ENCODE measurements at regions not wholly inside any gene's neighbourhood (a gene's known extent, or its start where the extent isn't known, plus 50 kb on each side); places are given as distances from the start of the nearest gene placed in this dataset.

- no peaks in the 10 kb centered on the region for H3K36me3 ChIP-seq
- no peak for DNase-seq
- no peaks in the 10 kb centered on the region for H3K4me1 ChIP-seq
- no peaks in the 10 kb centered on the region for H3K9me3 ChIP-seq
- H3K27me3 ChIP-seq = no peaks in the 10 kb centered on the region
- H3K4me3 ChIP-seq (ENCODE audit: low read depth, low read length) = no peak overlapping the region
- no peak for TF ChIP-seq CTCF (IDR thresholded peaks at IDR 0.05; ENCODE audit: low read depth, low read length)
Observed at GRCh38 chr4:64829749-64830148, 420.5 kb upstream of the TECRL start.

- DNase-seq = no peak
- H3K4me3 ChIP-seq (ENCODE audit: low read depth, low read length) = no peak overlapping the region
- no peaks in the 10 kb centered on the region for H3K36me3 ChIP-seq
- no peaks in the 10 kb centered on the region for H3K9me3 ChIP-seq
- TF ChIP-seq CTCF (IDR thresholded peaks at IDR 0.05; ENCODE audit: low read depth, low read length) = no peak
- no peaks in the 10 kb centered on the region for H3K27me3 ChIP-seq
- H3K4me1 ChIP-seq = no peaks in the 10 kb centered on the region
Observed at GRCh38 chr4:64824591-64824990, 415.3 kb upstream of the TECRL start.

- Histone ChIP-seq H3K9me3 (no peaks in the 10 kb centered on the region), H3K36me3 (no peaks in the 10 kb centered on the region), H3K4me1 (no peaks in the 10 kb centered on the region), H3K27me3 (no peaks in the 10 kb centered on the region), H3K4me3 (ENCODE audit: low read depth, low read length) (no peak overlapping the region)
- no peak for DNase-seq
- no peak for TF ChIP-seq CTCF (IDR thresholded peaks at IDR 0.05; ENCODE audit: low read depth, low read length)
Observed at GRCh38 chr4:64822405-64822804, 413.2 kb upstream of the TECRL start.

DNA sequence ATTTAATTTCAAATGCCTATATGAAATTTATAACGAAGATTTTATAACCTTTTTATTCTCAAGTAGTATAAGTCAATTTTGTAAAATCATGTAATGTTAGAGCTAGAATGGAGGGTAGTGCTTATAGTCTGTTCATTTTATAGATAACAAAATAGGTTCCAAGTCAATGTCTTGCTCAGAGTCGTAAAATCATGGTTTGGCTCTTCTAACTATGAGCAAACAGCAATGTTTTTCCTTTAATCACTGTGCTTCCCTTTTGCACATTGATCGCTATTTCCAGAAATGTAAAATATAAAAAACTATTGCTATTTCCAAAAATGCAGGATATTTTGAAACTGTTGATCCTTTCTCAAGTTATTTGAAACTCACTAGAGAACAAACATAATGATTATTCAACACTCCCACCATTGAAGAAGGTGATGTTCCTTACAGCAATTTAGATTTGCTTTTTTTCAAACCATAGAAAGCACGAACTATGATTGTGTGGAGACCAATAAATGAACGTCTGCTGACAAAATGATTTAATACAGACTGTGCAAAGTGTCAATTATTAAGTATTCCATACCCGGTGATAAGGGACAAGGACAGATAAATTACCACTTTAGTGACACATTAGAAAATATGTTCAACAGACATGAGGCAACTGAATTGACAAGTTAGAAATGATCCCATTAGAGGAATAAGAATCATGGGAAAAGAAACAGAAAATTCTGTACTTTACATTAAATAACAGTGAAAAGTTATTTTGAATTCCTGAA lies 412.1 kb upstream of the TECRL start:
- H3K4me1 ChIP-seq = no peaks in the 10 kb centered on the region

DNA sequence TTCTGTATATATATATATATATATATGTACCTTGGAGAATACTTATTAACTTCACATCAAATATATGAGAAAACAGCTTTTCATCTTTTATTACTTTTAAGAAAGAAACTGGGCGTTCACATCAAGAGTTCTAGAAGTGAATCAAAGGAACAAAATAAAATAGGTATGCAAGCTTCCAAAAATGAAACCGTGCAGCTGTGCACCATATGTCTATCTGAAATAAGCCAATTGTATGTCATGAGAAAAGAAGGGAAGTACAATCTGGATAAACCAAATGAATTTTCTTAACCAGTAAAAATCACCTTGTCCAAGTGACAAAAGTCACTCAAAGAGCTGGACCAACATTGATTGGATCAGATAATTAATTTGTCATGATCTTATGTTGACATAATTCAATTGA lies 405.4 kb upstream of the TECRL start:
- Histone ChIP-seq H3K36me3 (no peaks in the 10 kb centered on the region), H3K9me3 (no peaks in the 10 kb centered on the region), H3K4me1 (no peaks in the 10 kb centered on the region), H3K4me3 (ENCODE audit: low read depth, low read length) (no peak overlapping the region), H3K27me3 (no peaks in the 10 kb centered on the region)
- TF ChIP-seq CTCF (IDR thresholded peaks at IDR 0.05; ENCODE audit: low read depth, low read length) = no peak
- DNase-seq = no peak

More for the DNA sequence above, 412.1 kb upstream of the TECRL start:
- H3K4me3 ChIP-seq (ENCODE audit: low read depth, low read length) = no peak overlapping the region
- H3K36me3 ChIP-seq = no peaks in the 10 kb centered on the region
- H3K27me3 ChIP-seq = no peaks in the 10 kb centered on the region
- DNase-seq = no peak
- H3K9me3 ChIP-seq = no peaks in the 10 kb centered on the region
- no peak for TF ChIP-seq CTCF (IDR thresholded peaks at IDR 0.05; ENCODE audit: low read depth, low read length)

DNA sequence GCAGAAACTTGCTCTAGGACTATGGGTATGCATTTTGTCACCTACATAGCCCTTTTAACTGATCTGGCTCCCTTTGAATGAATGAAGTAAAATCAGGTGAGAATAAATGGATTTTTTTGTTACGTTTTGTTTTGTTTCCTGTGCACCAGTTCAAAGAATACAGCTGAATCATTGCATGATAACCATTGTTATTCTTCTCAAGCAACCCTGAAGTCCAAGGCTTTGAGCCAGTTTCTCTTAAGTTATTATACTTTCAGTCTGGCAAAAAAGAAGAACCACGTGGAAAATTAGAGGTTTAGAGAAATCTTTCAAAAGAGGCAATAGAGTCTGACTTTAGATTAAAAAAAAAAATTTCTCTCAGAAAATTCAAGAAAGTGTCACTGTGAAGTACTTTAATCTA lies 398.6 kb upstream of the TECRL start:
- TF ChIP-seq CTCF (IDR thresholded peaks at IDR 0.05; ENCODE audit: low read depth, low read length) = no peak
- no peak for DNase-seq
- Histone ChIP-seq H3K27me3 (no peaks in the 10 kb centered on the region), H3K4me3 (ENCODE audit: low read depth, low read length) (no peak overlapping the region), H3K36me3 (no peaks in the 10 kb centered on the region), H3K4me1 (no peaks in the 10 kb centered on the region), H3K9me3 (no peaks in the 10 kb centered on the region)
